ENCODE measurements at regions not wholly inside any gene's neighbourhood (a gene's known extent, or its start where the extent isn't known, plus 50 kb on each side); places are given as distances from the start of the nearest gene placed in this dataset.

- no peak overlapping the region for H3K18ac ChIP-seq (ENCODE audit: extremely low read depth, low read length)
- FAIRE-seq = no peak
- CTCF ChIA-PET (ENCODE audit: partially characterized antibody) = interaction anchor here (1.4 kb wide), 1 partner anchor 39 kb away, joined by 3 read pairs; no protein-coding TSS in a partner anchor
These were observed 231.2 kb downstream of the FGF9 start for GRCh38 chr13:21901811-21902708.

More at GRCh38 chr13:21901811-21902708, 231.2 kb downstream of the FGF9 start:
- Histone ChIP-seq H3K4ac (replicated peaks; ENCODE audit: insufficient read length, low read depth, low read length) (no peak overlapping the region), H3K14ac (ENCODE audit: insufficient read length) (no peak overlapping the region), H2BK120ac (replicated peaks; ENCODE audit: low read depth, low read length) (no peak overlapping the region), H3K4me2 (ENCODE audit: insufficient read depth in 1 of 2, low read depth in 2 of 2, low read length in 2 of 2) (no peak overlapping the region), H4K91ac (replicated peaks; ENCODE audit: insufficient read length, low read length) (no peak overlapping the region), H3K79me2 (ENCODE audit: control insufficient read depth in 1 of 2, insufficient read depth in 2 of 2, low read length in 2 of 2) (no peaks in the 10 kb centered on the region), H2AFZ (ENCODE audit: low read length) (no peak overlapping the region), H3K4me1 (replicated peaks in 1 of 4; ENCODE audit: control insufficient read depth in 3 of 4, insufficient read depth in 4 of 4, low read length in 3 of 4) (no peaks in the 10 kb centered on the region), H2BK5ac (ENCODE audit: low read depth, low read length) (no peak overlapping the region), H4K5ac (ENCODE audit: insufficient read length, low read depth, low read length) (no peak overlapping the region), H2BK20ac (ENCODE audit: low read length) (no peak overlapping the region), H3K9me3 (ENCODE audit: insufficient read depth in 2 of 2, low read depth in 1 of 2, low read length in 1 of 2) (no peaks in the 10 kb centered on the region), H2AK5ac (ENCODE audit: low read depth, low read length) (no peak overlapping the region), H3K23me2 (ENCODE audit: low read depth, low read length) (no peaks in the 10 kb centered on the region; the same call in 1 of the 2 replicates), H2BK12ac (ENCODE audit: low read depth, low read length) (no peak overlapping the region; the same call in 1 of the 2 replicates), H3K36me3 (ENCODE audit: control insufficient read depth in 2 of 4, insufficient read depth in 4 of 4, low read length in 3 of 4) (no peaks in the 10 kb centered on the region), H3K27ac (ENCODE audit: low read depth, low read length) (no peak overlapping the region), H3K79me1 (ENCODE audit: low read depth, low read length) (no peaks in the 10 kb centered on the region), H3K9ac (replicated peaks in 1 of 4; ENCODE audit: extremely low read depth in 1 of 4, low read depth in 3 of 4, low read length in 3 of 4) (no peak overlapping the region), H4K8ac (ENCODE audit: extremely low read depth, insufficient read depth, low read length) (no peak overlapping the region), H3K23ac (ENCODE audit: insufficient read length) (no peak overlapping the region), H2BK15ac (ENCODE audit: low read length) (no peak overlapping the region), H3K27me3 (replicated peaks in 1 of 4; ENCODE audit: control insufficient read depth in 3 of 4, extremely low read depth in 1 of 4, insufficient read depth in 3 of 4, low read length in 3 of 4) (no peaks in the 10 kb centered on the region), H3K4me3 (ENCODE audit: extremely low read depth in 1 of 4, insufficient read depth in 2 of 4, low read depth in 3 of 4, low read length in 4 of 4) (no peak overlapping the region), H3K56ac (replicated peaks; ENCODE audit: insufficient read length, low read depth, low read length) (no peak overlapping the region), H4K20me1 (replicated peaks in 1 of 2; ENCODE audit: control insufficient read depth in 1 of 2, insufficient read depth in 2 of 2, low read length in 2 of 2) (no peaks in the 10 kb centered on the region)
- TF ChIP-seq RNF2 (IDR thresholded peaks at IDR 0.05; ENCODE audit: borderline replicate concordance, low read depth, low read length, missing control alignments, poor library complexity, severe bottlenecking) (no peak), EP300 (IDR thresholded peaks at IDR 0.05; ENCODE audit: borderline replicate concordance in 1 of 2, low read depth in 2 of 2, low read length in 2 of 2) (no peak), CEBPB (IDR thresholded peaks at IDR 0.05; ENCODE audit: low read depth, low read length) (no peak), BRCA1 (IDR thresholded peaks at IDR 0.05; ENCODE audit: low read depth, low read length) (no peak)
- POLR2A ChIA-PET (ENCODE audit: partially characterized antibody) = no interaction called here
- 92% methylated on average over 14 of the region's 14 CpGs; no CpG with 5 or more reads in 1 of the 2 experiments for WGBS, 2 experiments (ENCODE audit: extremely low coverage in 1 of 2, insufficient coverage in 1 of 2, insufficient read length in 1 of 2, insufficient replicate concordance in 2 of 2, low coverage in 1 of 2, low lambda C conversion rate in 2 of 2, missing lambda C conversion rate in 1 of 2)
- DNase-seq (ENCODE audit: low read depth in 1 of 2, low spot score in 2 of 2) = no peak
